DMS53 (cell line): ENCODE measurements at regions not wholly inside any gene's neighbourhood (a gene's known extent, or its start where the extent isn't known, plus 50 kb on each side); places are given as distances from the start of the nearest gene placed in this dataset.

ENCODE experiments used
- DNase-seq: peaks from one replicate; lab custom pipeline; 2025; lab: John Stamatoyannopoulos, UW

- DNase-seq: no peak
Measured at GRCh38 chr3:24937228-24937627, 442.6 kb upstream of the THRB start.

- DNase-seq: no peak
Measured at GRCh38 chr3:24937780-24938179, 443.1 kb upstream of the THRB start.

GRCh38 chr3:24943961-24944360 lies 449.3 kb upstream of the THRB start:
- no peak for DNase-seq

GRCh38 chr3:24944805-24945520 lies 450.3 kb upstream of the THRB start:
- no peak for DNase-seq

- no peak for DNase-seq
Measured at GRCh38 chr3:24945563-24945962, 450.9 kb upstream of the THRB start.

GRCh38 chr3:24947103-24947502 lies 452.5 kb upstream of the THRB start:
- DNase-seq: no peak

GRCh38 chr3:24951180-24951579 lies 456.5 kb upstream of the THRB start:
- no peak for DNase-seq

- no peak for DNase-seq
Measured at GRCh38 chr3:24952388-24952787, 457.7 kb upstream of the THRB start.

GRCh38 chr3:24953060-24953771 lies 458.6 kb upstream of the THRB start:
- no peak for DNase-seq

- no peak for DNase-seq
Measured at GRCh38 chr3:24956613-24957012, 462.0 kb upstream of the THRB start.

GRCh38 chr3:24958271-24958670 lies 463.6 kb upstream of the THRB start:
- no peak for DNase-seq

- DNase-seq: no peak
Measured at GRCh38 chr3:24958910-24959447, 464.3 kb upstream of the THRB start.

GRCh38 chr3:24963762-24964625 lies 464.1 kb upstream of the RARB start:
- DNase-seq: peak; percentile 37

- DNase-seq: no peak
Measured at GRCh38 chr3:24965706-24966385, 462.2 kb upstream of the RARB start.

GRCh38 chr3:24968036-24968435 lies 460.0 kb upstream of the RARB start:
- no peak for DNase-seq

GRCh38 chr3:24972491-24972890 lies 455.6 kb upstream of the RARB start:
- DNase-seq: no peak

- DNase-seq: peak; percentile 3
Measured at GRCh38 chr3:24981309-24981708, 446.8 kb upstream of the RARB start.

- DNase-seq: no peak
Measured at GRCh38 chr3:24981924-24982323, 446.1 kb upstream of the RARB start.

- no peak for DNase-seq
Measured at GRCh38 chr3:24985668-24986067, 442.4 kb upstream of the RARB start.

GRCh38 chr3:24986612-24987011 lies 441.5 kb upstream of the RARB start:
- no peak for DNase-seq

- DNase-seq: no peak
Measured at GRCh38 chr3:24999357-24999756, 428.7 kb upstream of the RARB start.
